ENCODE measurements at regions not wholly inside any gene's neighbourhood (a gene's known extent, or its start where the extent isn't known, plus 50 kb on each side); places are given as distances from the start of the nearest gene placed in this dataset.
"Not testable (repeated sequence)": the region's sequence is repeated elsewhere in the genome, so short reads cannot be mapped to it uniquely, and the experiment has no call there.

- ATAC-seq: no peak
Measured at GRCh38 chr1:208977012-208977411, 606.5 kb upstream of the CAMK1G start.

DNA sequence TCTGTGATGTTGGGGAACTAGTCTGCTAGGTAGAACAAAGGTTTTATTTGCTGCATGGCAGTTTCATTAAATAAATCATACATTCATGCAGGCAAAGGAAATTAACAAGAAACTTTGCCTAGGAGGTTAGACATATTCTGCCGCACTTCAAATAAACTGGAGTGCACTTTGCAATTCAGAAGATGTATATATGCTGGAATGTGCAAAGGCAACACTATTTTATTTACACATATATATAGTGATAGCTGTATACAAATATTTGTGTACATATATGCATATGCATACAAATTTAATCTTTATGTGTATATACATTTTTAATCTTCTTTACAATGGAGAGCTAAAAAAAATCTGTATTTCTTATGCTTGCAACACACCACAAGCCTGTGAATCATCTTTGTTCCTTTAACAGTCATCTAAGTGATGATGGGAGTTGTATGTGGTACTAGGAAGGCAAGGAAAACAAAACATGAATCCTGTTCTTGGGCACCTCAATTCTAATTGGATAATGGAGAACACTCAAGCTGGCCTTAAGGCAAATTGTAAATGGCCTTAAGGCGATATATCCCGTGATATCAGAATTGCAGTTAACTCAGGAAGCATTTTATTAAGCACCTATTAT lies 605.8 kb upstream of the CAMK1G start:
- peak; percentile 52 for ATAC-seq

DNA sequence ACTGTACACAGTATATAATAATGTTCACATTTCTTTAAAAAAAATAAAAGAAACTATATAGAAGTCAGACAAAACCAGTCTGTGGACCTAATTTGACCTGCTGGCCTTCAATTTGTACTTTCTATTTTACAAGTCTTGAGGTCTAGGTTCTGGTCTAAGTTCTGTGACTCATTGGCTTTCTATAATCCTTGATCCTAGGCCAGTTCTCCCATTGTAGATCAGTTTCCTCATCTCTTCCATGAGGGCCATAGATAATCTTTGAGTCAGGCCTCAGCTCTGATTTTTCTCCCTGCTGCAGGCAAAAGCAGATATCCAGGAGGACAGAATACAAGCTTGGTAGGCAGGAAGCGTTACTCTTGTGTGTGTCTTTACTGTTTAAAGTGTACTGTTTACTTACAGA lies 603.7 kb upstream of the CAMK1G start:
- peak; percentile 23 for ATAC-seq

DNA sequence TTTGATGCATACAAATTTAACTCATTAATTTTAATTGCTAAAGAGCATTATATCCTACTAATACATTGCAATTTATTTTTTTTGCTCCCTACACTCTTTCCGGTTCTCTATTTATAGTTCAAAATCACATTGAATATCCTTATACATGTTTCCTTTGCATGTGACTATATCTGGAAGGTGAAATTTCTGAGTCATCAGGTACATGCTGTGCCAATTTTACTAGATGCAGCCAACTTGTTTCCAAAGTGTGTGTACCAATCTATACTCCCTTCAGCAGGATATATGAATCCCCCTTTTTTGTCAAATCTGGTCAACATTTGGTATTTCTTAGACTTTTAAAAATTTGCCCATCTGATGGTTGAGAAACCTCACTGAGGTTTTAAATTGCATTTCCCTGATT lies 602.9 kb upstream of the CAMK1G start:
- peak; percentile 55 for ATAC-seq

DNA sequence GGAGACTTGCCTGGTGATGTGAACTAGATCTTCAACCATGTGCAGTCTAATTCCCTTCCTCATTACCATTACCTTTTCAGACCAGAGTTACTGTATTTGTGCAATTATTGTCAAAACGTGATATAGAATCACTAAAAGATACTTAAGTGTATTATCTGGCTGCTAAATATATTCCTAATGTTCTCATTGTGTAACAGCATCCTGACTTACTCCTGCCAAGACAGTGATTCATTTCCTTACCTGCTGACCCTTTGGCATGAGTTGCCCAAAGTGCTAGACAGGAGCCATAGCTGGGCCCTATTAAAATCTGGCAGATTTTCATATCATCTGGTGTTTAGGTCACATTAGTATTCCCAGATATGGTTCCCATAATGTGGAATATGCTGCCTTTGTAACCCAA lies 598.3 kb upstream of the CAMK1G start:
- ATAC-seq: no peak

- peak; percentile 62 for ATAC-seq
Measured at GRCh38 chr1:208988811-208989222, 594.7 kb upstream of the CAMK1G start.

DNA sequence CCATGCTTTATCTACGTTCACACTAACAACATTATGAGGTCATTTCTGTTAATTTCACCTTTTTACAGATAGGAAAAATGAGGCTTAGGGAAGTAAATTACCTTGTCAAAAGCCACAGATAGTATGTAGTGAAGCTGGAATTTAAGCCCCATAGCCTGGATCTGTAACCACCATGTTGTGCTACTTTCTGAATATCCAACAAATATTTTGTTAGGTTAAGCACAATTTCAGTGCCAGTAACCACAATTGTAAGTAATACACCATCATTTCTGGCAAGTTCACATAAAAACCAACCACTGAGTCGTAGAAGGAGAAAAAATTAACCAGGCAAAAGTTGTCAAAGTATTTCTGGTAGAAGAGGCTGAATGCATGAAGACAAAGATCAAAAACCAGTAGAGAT lies 593.1 kb upstream of the CAMK1G start:
- ATAC-seq: no peak

DNA sequence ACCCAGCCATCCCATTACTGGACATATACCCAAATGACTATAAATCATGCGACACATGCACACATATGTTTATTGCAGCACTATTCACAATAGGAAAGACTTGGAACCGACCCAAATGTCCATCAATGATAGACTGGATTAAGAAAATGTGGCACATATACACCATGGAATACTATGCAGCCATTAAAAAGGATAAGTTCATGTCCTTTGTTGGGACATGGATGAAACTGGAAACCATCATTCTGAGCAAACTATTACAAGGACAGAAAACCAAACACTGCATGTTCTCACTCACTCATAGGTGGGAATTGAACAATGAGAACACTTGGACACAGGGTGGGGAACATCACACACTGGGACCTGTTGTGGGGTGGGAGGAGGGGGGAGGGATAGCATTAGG lies 586.5 kb upstream of the CAMK1G start:
- not testable (repeated sequence) for ATAC-seq

DNA sequence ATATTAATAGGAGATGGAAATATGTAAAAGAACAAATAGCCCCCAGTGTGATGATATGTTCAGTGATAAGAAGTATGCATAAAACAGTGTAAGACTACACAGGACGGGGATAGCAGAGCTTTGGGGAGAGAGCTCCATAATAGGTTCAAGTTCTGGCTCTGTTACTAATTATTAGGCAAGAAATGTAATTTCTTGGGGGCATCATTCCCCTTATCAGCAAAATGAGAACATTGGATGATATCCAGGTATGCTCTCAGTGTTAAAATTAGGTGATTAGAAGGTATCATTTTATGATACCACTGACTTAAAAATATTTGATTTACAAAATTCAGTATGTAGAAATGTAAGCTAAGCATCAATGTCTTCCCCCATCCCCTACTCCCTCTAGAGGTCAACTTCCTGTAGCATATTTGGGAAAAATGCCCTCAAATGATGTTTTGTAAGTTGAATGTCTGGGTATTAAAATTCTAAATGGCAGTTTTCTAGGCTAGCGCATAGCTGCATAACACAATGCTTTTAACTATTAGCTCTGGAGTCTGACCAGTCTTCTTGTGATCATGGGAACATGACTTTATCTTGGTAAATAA lies 585.7 kb upstream of the CAMK1G start:
- ATAC-seq: no peak

DNA sequence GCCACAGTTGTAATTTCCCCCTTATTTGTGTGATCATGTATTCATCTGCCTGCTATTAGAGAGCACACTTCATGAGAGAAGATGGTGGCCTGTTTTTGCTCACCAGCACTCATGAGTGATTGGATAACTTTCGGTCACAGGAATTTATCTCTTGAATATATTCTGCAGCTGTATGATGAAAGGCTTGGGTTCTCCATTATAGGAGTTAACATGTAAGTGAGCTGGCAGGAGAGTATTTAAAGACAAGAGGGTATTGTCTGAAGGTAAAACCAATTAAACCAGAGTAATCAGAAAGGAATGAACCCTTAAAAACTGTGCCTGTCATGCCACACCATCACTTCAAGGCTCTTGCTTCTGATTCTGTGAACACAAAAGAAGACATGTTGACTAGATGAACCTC lies 574.9 kb upstream of the CAMK1G start:
- ATAC-seq: no peak

- no peak for ATAC-seq
Measured at GRCh38 chr1:209010475-209011230, 572.9 kb upstream of the CAMK1G start.

DNA sequence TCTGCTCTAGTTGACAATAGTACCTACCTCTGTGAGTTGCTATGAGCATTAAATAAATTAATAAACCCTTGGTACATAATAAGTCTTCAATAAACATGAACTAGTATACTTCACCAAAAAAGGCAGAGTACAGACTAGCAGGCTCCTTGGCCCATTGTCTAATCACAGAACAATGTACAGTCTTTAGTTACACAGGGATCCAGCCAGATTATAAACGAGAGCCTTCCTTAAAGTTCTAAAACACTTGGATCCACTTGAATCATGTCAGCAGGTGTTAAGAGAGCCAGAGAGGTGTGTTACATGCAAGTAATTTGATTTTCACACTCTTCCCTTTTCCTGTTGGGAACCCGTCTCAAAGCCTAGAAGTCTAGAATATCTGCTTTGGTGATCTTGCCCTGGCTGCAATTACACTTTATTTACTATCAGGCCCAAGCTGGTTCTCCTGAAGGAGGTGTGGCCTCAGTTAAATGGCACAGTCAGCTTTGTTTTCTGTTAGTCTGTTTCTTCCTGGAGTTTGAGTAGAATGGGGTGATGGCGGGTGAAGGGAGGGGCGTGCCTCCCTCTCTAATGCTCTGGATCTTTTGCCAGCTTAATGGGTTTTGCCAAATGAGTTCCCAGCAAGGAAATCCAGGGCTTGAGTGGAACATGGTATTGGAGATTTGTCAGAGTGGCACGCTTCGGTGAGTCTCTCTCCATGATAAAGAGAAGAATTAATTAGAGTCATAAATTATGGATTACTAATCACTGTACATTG lies 570.9 kb upstream of the CAMK1G start:
- peak; percentile 95 for ATAC-seq

GRCh38 chr1:209015092-209015491 lies 568.4 kb upstream of the CAMK1G start:
- no peak for ATAC-seq

GRCh38 chr1:209021622-209022021 lies 561.9 kb upstream of the CAMK1G start:
- no peak for ATAC-seq

GRCh38 chr1:209023790-209024189 lies 559.7 kb upstream of the CAMK1G start:
- ATAC-seq: no peak

- ATAC-seq: no peak
Measured at GRCh38 chr1:209029737-209030136, 553.8 kb upstream of the CAMK1G start.

GRCh38 chr1:209030454-209031167 lies 552.9 kb upstream of the CAMK1G start:
- ATAC-seq: no peak

DNA sequence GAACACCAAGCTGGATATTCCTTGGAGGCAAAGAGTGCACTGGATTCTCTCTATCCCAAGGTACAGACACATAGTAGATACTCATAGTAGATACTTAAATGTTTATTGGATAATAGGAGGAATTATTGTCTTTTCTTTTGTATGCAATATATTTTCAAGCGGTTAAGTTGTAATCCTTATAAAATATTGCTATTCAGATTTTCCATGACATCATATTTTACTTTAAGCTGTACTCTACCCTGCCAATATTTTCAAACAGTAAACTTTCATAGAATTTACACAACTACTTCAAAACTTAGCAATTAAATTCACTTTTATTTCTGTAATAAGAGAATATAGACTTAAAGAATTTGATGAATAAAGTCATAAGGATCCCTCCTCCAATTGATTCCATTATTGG lies 546.5 kb upstream of the CAMK1G start:
- ATAC-seq: no peak

- no peak for ATAC-seq
Measured at GRCh38 chr1:209038316-209038715, 545.2 kb upstream of the CAMK1G start.

- peak; percentile 68 for ATAC-seq
Measured at GRCh38 chr1:209038735-209039134, 544.8 kb upstream of the CAMK1G start.

- ATAC-seq: peak; percentile 57
Measured at GRCh38 chr1:209040351-209040750, 543.2 kb upstream of the CAMK1G start.

DNA sequence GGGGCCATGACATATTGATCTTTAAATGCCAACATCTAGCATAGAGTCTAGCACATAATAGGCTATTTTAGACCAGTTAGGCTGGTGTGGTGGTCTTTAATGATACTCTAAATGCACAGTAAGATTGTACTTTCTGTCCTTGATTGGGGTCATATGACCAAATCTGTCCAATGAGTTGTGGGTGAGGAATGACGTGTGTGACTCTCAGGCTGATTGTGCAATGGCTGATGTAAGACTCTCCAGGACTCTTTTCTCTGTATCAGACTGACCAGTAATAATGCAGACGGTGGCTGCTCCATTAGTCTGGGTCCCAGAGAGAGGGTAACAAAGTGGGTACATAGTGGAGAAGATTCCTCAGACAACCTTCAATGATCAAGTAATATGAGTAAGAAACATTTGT lies 541.6 kb upstream of the CAMK1G start:
- no peak for ATAC-seq

DNA sequence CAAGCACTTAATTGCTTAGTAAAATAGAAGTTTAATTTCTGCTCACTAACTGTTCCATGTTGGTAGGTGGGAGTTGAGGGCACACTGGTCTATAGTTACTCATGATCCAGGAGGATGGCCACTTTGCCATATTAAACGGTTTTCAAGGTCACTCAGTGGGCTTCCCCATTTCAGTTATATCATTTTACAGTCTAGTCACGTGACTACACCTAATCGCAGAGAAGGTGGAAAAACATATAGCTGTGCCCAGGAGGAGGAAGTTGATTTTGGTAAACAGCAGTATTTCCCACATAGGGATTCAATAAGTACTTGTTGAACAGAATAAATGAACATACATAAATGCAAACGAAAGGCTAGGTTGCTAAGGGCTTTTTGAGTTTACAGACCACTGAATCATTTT lies 541.1 kb upstream of the CAMK1G start:
- ATAC-seq: no peak

Measured in esophagus mucosa (tissue), 1 donor.